ENCODE measurements at regions not wholly inside any gene's neighbourhood (a gene's known extent, or its start where the extent isn't known, plus 50 kb on each side); places are given as distances from the start of the nearest gene placed in this dataset.

DNA sequence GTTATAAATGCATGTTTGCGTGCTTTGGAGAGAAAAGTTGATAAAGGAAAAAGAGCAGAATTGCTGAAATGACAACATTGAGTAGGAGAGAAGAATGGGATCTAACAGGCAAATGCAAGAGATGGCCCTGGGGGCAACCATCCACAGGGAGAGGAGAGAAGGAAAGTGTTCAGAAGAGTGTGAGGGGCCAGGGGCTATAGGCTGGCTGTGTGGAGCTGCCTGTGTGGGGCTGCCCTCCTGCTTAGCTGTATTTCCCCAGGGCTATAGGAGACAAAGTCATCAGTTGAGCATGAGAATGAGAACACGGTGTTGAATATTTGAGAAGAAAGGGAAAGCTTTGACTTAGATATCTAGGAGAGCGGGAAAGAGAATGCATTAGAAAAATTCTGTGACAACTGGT, 572.0 kb downstream of the SOX11 start:
- no peaks in the 10 kb centered on the region for H3K4me1 Mint-ChIP-seq (ENCODE audit: low read depth, unreplicated experiment)
- no peak overlapping the region for H3K4me3 Mint-ChIP-seq (ENCODE audit: unreplicated experiment)
- H3K9me3 Mint-ChIP-seq (ENCODE audit: unreplicated experiment), result no peaks in the 10 kb centered on the region
- H3K27me3 Mint-ChIP-seq (ENCODE audit: unreplicated experiment), result peaks cover 4% of the 10 kb centered on the region
- TF ChIP-seq, protein P1, sequence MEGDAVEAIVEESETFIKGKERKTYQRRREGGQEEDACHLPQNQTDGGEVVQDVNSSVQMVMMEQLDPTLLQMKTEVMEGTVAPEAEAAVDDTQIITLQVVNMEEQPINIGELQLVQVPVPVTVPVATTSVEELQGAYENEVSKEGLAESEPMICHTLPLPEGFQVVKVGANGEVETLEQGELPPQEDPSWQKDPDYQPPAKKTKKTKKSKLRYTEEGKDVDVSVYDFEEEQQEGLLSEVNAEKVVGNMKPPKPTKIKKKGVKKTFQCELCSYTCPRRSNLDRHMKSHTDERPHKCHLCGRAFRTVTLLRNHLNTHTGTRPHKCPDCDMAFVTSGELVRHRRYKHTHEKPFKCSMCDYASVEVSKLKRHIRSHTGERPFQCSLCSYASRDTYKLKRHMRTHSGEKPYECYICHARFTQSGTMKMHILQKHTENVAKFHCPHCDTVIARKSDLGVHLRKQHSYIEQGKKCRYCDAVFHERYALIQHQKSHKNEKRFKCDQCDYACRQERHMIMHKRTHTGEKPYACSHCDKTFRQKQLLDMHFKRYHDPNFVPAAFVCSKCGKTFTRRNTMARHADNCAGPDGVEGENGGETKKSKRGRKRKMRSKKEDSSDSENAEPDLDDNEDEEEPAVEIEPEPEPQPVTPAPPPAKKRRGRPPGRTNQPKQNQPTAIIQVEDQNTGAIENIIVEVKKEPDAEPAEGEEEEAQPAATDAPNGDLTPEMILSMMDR (IDR thresholded peaks at IDR 0.05; ENCODE audit: partially characterized antibody, unreplicated experiment), result no peak
- no peak overlapping the region for H3K27ac Mint-ChIP-seq (ENCODE audit: unreplicated experiment)
- no peak for DNase-seq
- peaks cover 4% of the 10 kb centered on the region for H3K36me3 Mint-ChIP-seq (ENCODE audit: unreplicated experiment)

GRCh38 chr2:6281524-6281923, 584.2 kb downstream of the CMPK2 start:
- H3K27ac Mint-ChIP-seq (ENCODE audit: unreplicated experiment), result no peak overlapping the region
- H3K27me3 Mint-ChIP-seq (ENCODE audit: unreplicated experiment), result peaks cover 3% of the 10 kb centered on the region
- H3K36me3 Mint-ChIP-seq (ENCODE audit: unreplicated experiment), result no peaks in the 10 kb centered on the region
- peaks cover 2% of the 10 kb centered on the region for H3K9me3 Mint-ChIP-seq (ENCODE audit: unreplicated experiment)
- TF ChIP-seq, protein P1 (IDR thresholded peaks at IDR 0.05; ENCODE audit: partially characterized antibody, unreplicated experiment), result no peak
- DNase-seq, result no peak
- H3K4me3 Mint-ChIP-seq (ENCODE audit: unreplicated experiment), result no peak overlapping the region
- no peaks in the 10 kb centered on the region for H3K4me1 Mint-ChIP-seq (ENCODE audit: low read depth, unreplicated experiment)

DNA sequence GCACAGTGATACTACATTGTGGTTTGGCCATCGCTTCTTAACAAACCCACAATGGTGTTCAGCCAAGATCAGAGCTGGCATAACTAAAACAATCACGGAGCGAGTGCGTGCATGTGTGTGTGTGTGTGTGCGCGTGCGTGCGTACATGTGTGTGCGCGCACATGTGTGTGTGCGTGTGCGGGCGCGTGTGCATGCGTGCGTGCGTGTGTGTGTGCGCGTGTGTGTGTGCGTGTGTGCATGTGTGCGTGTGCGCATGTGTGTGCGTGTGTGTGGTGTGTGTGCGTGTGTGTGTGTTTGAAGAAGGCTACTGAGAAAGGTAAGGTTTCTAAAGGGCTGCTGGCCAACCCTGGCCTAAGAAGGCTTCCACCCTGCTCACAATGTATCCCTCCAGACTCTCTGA, 582.4 kb downstream of the CMPK2 start:
- H3K9me3 Mint-ChIP-seq (ENCODE audit: unreplicated experiment), result peaks cover 2% of the 10 kb centered on the region
- no peaks in the 10 kb centered on the region for H3K36me3 Mint-ChIP-seq (ENCODE audit: unreplicated experiment)
- peaks cover 2% of the 10 kb centered on the region for H3K4me1 Mint-ChIP-seq (ENCODE audit: low read depth, unreplicated experiment)
- DNase-seq, result no peak
- no peak overlapping the region for H3K4me3 Mint-ChIP-seq (ENCODE audit: unreplicated experiment)
- TF ChIP-seq, protein P1 (IDR thresholded peaks at IDR 0.05; ENCODE audit: partially characterized antibody, unreplicated experiment), result no peak
- H3K27me3 Mint-ChIP-seq (ENCODE audit: unreplicated experiment), result peaks cover 3% of the 10 kb centered on the region
- H3K27ac Mint-ChIP-seq (ENCODE audit: unreplicated experiment), result no peak overlapping the region

- peaks cover 10% of the 10 kb centered on the region for H3K36me3 Mint-ChIP-seq (ENCODE audit: unreplicated experiment)
- H3K4me3 Mint-ChIP-seq (ENCODE audit: unreplicated experiment), result no peak overlapping the region
- no peaks in the 10 kb centered on the region for H3K27me3 Mint-ChIP-seq (ENCODE audit: unreplicated experiment)
- DNase-seq, result no peak
- no peak overlapping the region for H3K27ac Mint-ChIP-seq (ENCODE audit: unreplicated experiment)
- H3K4me1 Mint-ChIP-seq (ENCODE audit: low read depth, unreplicated experiment), result peaks cover 10% of the 10 kb centered on the region
- peaks cover 4% of the 10 kb centered on the region for H3K9me3 Mint-ChIP-seq (ENCODE audit: unreplicated experiment)
- TF ChIP-seq, protein P1 (IDR thresholded peaks at IDR 0.05; ENCODE audit: partially characterized antibody, unreplicated experiment), result no peak
Measured at GRCh38 chr2:6287406-6287805, 578.3 kb downstream of the CMPK2 start.

DNA sequence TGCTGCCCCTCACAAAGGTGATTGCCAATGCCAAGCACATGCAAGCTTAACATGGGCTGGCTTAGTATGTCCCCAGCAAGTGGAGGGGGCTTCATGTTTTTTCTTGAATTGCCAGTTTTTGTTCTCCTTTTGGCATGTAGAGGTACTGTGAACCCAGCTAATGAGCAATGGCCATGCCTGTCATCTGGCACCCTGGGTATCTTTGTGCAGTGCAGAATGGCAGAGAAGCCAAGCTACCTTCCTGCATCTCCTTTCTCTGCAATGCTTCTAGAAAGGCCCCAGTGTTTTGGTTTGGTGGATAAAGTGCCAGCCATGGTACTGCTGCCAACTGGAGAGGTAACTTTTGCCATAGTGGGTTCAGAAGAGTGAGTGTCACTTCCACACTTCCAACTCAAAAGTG, 576.9 kb downstream of the CMPK2 start:
- Mint-ChIP-seq H3K36me3 (ENCODE audit: unreplicated experiment) (peaks cover 18% of the 10 kb centered on the region), H3K4me1 (ENCODE audit: low read depth, unreplicated experiment) (peaks cover 10% of the 10 kb centered on the region), H3K4me3 (ENCODE audit: unreplicated experiment) (no peak overlapping the region), H3K9me3 (ENCODE audit: unreplicated experiment) (peaks cover 6% of the 10 kb centered on the region), H3K27me3 (ENCODE audit: unreplicated experiment) (no peaks in the 10 kb centered on the region), H3K27ac (ENCODE audit: unreplicated experiment) (no peak overlapping the region)
- TF ChIP-seq, protein P1 (IDR thresholded peaks at IDR 0.05; ENCODE audit: partially characterized antibody, unreplicated experiment), result no peak
- DNase-seq, result no peak

All from glutamatergic neuron (in vitro differentiated cells).